GM12873 (cell line): ENCODE measurements at regions not wholly inside any gene's neighbourhood (a gene's known extent, or its start where the extent isn't known, plus 50 kb on each side); places are given as distances from the start of the nearest gene placed in this dataset.

Experiments
- TF ChIP-seq, protein P1 (sequence below): IDR thresholded peaks from 2 replicates; pipeline ENCODE4 v1.5.1; 2012; ENCODE audit warnings: low read depth, mild to moderate bottlenecking, moderate library complexity, low read length, control low read depth; ENCODE audit not compliant: insufficient read depth; ENCODE audit errors: missing control alignments

GRCh38 chr12:126602612-126603011 lies 1537.4 kb downstream of the AACS start:
- TF ChIP-seq, protein P1, sequence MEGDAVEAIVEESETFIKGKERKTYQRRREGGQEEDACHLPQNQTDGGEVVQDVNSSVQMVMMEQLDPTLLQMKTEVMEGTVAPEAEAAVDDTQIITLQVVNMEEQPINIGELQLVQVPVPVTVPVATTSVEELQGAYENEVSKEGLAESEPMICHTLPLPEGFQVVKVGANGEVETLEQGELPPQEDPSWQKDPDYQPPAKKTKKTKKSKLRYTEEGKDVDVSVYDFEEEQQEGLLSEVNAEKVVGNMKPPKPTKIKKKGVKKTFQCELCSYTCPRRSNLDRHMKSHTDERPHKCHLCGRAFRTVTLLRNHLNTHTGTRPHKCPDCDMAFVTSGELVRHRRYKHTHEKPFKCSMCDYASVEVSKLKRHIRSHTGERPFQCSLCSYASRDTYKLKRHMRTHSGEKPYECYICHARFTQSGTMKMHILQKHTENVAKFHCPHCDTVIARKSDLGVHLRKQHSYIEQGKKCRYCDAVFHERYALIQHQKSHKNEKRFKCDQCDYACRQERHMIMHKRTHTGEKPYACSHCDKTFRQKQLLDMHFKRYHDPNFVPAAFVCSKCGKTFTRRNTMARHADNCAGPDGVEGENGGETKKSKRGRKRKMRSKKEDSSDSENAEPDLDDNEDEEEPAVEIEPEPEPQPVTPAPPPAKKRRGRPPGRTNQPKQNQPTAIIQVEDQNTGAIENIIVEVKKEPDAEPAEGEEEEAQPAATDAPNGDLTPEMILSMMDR = no peak

DNA sequence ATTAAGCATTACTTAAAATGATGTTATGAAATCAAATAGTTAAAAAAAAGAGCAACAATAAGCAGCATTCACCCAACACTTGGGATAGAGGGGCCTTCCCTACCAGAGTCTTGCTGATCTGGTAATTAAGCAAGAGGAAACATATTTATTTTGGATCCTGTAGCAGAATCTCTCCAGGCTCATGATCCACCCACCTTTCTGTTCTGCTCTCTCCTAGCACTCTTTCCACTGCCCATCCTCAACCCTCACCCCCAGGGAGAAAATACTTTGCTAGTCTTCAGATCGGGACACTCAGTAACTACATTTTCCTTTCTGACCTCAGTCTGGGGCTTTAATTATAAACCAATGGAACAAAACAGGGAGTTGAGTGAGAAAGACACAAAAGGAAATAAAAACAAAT lies 1541.9 kb downstream of the AACS start:
- TF ChIP-seq, protein P1 = no peak

DNA sequence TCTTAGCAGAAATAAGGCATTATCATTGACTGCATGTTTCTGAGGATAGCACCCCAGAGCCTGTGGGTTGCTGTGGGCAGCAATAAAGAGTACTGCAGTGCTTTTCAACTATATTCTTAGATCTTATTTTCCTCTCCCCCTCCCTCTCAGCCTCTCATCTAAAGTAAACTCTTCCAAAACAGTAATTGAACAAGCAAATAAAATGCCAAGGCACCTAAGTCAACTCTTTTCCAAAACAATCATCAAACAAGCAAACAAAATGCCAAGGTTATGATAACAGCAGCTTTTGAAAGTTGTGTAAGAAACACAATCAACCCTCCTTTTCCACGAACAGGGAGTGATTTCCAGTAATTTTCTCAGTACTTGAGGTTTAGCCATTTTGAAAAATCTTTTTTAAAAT lies 1542.6 kb downstream of the AACS start:
- TF ChIP-seq, protein P1 = no peak

DNA sequence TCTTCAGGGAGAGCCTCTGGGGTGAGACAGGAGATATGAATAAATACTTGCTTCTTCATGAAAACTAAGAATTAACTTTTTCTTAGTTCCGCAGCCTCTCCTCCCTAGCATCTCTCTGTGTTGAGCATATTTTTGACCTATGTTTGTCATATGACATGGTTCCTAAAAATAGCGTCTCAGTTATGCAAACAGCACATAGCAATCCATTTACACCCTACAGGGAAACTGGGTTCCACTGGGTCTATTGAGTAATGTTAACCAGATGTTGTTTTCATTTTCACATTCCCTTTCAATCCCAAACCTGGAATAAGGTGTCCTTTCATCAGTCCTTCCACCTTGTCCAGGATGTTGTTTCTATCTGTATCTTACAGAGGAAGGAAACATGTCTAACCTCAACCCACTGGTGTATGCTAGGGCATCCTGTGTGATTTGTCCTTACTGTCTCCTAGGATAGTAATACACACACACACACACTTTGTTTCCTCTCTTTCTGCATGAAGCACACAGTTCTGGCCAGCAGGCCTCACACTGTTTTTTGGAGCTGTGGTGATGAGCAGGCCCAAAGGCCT lies 1543.5 kb downstream of the AACS start:
- TF ChIP-seq, protein P1 = no peak

- TF ChIP-seq, protein P1 = no peak
Observed at GRCh38 chr12:126616441-126616840, 1551.2 kb downstream of the AACS start.

- TF ChIP-seq, protein P1 = peak; percentile 38
Observed at GRCh38 chr12:126617312-126617711, 1552.1 kb downstream of the AACS start.

DNA sequence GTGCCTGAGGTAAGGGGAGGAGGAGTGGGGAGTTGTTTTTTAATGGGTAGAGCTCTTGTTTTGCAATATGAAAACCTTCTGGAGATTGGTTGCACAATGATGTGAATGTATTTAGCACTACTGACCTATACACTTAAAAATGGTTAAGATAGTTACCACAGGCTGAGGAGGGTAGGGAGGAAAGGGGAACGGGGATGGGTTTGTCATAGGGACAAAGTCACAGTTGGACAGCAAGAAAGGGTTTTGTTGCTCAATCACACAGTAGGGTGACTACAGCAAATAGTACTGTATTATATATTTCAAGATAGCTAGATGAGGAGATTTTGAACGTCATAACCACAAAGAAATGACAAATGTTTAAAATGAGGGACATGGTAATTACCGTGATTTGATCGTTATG lies 1562.4 kb downstream of the AACS start:
- TF ChIP-seq, protein P1 = no peak
